HG03439 (cell line): ENCODE measurements at regions not wholly inside any gene's neighbourhood (a gene's known extent, or its start where the extent isn't known, plus 50 kb on each side); places are given as distances from the start of the nearest gene placed in this dataset.

Experiments used
- ATAC-seq: cut with Tn5 transposase; IDR thresholded peaks from one replicate; pipeline ENCODE4 v1.9.1; 2021; ENCODE audit warnings: mild to moderate bottlenecking, moderate library complexity; ENCODE audit not compliant: unreplicated experiment

DNA sequence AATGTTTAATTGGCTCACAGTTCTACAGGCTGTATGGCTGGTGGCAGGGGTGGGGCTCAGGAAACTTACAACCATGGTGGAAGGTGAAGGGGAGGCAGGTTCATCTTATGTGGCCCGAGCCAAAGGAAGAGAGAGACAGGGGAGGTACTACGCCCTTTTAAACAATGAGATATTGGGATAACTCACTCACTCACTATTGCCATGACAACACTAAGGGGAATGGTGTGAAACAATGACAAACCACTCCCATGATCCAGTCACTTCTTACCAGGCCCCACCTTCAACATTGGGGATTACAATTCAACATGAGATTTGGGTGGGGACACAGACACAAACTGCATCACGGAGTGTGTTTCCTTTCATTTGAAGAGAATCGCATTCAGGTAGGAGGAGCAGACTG lies 220.9 kb downstream of the GADD45G start:
- ATAC-seq = no peak

DNA sequence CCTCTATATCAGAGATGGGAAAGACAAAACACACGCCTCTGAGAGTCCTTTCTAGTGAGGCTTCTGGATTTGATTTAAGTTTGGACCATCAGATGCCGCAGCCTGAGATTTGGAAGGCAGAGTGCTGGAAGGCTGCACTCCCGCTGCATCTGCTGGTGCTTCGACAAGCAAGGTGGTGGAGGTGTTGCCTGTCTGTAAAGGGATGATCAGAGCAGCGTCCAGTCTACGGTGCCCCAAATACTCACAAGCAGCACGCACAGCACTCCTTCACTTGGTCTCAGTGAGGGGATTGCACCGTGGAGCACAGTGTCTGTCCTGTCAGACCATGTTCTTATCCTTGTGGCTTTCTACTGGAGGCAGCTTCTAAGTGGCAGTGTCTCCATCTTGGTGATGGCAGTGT lies 221.4 kb downstream of the GADD45G start:
- ATAC-seq = no peak

DNA sequence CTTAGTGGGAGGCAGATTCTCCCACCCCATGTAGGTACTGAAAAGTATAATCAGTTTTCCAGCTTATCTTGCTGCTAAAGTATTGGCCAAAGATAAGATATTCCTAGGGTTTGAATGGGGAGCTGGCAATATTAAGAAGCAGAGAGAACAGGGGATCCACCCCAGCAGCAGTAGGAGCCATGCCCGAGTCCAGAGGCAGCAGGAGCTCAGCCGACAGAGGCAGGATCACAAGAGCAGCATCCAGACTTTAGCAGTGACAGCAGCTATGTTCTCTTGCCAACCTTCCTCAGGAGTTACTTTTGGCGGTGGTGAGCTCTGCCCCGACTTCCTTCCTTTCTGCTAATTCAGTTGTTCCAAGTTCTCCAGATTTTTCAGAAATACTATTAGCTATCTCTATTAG lies 224.5 kb downstream of the GADD45G start:
- no peak for ATAC-seq

DNA sequence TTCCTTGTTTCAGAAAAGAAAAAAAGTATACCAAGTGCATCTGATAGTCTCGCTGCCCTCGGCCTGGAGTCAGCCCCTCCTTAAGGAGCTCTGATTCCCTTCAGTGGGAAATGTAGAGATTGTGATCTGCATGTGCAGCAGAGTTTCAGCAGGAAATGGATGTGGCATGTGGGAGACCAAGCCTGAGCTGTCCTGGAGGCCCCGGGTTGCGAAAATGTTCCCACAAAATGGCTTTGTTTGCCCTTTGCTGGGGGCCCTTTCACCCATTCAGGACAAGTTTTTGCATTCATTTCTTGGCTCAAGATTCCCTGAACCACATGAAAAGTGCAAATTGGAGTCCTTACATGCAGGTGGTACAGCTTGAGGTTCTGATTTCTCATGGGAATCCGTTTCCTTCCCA lies 230.9 kb downstream of the GADD45G start:
- no peak for ATAC-seq

DNA sequence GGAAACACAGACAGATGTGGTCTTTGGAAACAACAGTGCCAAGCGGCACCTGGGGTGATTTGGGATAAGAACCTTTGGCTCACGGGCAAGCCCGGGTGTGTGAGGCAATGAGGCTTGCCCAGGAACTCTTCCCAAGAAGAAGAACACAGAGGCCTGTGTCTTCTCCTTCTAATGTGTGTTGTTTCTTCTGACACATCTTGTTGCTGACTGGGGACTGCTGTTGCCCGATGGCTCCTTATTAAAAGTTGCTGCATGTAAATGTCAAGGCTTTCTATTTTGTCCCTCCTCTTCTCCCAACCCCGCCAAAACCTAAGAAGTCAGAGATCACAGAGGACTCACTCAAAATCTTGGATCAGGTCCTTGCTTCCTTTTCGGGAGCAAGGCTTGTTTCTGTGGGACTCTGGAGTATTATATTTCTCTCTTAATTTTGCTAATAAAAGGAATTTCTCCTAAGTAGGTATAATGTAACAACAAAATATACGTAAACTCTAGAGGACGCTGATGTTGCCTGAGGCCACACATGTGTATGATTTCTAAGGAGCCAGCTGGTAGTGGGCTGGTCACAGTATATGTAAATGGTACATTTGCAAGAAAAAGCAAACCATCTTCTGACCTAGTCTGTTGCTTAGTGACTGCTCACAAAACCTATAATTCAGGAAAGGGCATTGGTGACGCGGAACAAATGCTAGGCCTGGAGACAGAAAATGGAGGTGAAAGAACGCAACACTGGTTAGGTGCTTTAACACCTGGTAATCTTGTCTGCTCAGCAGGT lies 232.5 kb downstream of the GADD45G start:
- no peak for ATAC-seq

DNA sequence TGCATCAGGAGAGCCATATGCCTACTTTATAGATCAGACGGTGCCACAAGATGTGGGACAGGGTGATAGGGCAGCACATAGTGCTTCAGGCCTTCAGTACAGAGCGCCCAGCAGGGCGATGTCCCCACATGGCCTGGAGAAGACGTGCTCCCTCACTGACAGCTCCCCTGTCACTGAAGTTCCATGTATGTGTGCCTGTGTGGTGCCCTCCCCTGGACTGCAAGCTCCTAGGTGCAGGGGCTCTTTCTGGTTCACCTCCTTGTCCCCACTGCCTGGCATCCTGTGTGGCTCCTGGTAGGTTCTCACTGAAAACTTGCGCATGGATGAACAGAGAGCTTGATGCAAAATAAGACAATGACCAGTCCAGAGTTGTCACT lies 233.1 kb downstream of the GADD45G start:
- no peak for ATAC-seq

DNA sequence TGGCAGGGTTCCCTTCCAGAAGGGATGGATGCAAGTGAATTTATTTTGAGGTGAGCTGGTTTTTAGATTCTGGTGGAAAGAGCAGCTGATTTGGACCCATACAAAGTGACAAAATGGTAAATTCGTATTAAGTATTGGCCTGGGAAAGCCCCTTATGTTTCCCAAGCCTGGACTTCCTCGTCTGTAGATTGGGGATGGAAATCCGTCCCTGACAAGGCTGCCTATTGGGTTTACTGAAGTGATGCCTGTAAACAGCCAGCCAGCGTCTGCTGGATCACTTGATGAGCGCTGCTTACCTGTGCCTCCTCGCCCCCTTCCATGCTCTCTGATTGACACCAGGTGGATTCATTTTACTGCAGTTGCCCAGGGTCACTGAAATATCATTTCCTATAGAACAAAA lies 233.8 kb downstream of the GADD45G start:
- no peak for ATAC-seq

DNA sequence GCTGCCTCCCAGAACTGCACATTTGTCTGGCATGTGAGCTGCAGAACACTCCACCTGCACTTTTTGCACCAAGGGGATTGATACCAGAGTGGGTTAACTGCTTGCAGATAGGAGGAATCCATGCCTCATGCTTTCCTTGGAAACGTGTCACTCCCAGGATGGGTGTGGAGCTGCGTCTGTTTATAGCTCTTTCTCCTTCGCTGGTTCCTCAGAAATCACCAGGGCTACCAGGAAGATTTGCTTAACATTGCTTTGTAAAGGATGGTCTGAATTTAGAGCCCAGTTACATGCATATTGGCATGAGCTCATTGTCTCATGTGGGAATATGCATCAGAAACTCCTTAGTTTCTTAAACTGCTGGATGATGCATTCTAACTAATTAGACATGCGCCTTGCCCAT lies 234.6 kb downstream of the GADD45G start:
- ATAC-seq = no peak

DNA sequence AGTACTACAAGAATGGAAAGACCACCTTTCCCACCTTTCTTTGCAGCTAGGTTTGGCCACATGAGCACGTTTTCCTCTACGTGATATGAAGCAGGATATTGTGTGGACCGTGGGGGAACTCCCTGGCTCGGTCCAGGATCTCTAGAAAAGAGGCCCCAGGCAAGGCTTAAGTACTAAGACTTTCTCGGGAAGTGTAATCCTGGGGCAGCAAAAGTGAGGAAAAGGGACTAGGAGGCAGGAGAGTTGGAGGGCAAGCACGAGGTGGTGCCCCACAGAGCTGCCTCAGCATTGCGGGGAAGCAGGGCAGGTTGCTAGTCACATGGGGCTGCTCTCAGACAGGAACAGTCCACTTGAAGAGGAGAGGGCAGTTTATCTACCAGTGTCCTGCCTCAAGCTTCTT lies 235.1 kb downstream of the GADD45G start:
- no peak for ATAC-seq

DNA sequence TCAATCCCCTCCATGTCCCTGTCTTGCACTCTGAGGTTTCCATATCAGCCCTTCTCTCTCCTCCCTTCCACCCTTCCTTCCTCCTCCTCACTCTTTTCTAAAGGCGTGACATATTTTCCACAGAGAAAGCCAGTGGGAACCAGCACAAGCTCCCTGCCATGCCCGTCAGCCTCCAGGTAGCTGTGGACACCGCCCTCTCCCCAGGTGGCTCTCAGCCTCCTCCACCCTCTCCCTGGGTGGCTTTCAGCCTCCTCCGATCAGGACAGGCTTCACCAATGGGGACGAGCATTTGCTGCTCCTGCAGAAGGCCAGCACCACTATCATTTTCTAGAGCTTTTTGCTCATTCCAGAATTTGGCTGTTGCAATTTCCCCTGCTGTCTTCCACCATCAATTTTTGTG lies 236.6 kb downstream of the GADD45G start:
- ATAC-seq = no peak

DNA sequence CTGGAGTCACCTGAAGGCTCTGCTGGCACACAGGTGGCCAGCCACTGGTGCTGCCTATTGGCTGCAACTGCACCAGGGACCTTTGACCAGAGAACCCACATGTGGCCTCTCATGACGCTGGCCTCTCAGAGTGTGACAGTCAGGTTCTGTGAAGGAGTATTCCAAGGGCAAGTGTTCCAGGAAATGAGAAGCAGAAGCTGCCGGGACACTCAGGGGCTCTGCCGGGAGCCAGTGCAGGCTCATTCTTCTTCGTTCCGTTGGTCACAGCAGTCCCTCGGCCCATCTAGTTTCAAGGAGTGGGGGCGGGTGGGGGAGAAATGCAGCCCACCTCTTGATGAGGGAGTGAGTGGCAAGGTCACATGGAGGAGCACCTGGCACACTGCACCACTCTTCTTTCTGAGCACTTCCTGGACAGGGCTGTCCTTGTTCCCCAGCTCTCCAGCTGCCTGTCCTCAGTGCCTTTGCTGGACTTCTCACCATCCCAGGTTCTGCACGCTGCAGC lies 237.5 kb downstream of the GADD45G start:
- ATAC-seq = no peak

DNA sequence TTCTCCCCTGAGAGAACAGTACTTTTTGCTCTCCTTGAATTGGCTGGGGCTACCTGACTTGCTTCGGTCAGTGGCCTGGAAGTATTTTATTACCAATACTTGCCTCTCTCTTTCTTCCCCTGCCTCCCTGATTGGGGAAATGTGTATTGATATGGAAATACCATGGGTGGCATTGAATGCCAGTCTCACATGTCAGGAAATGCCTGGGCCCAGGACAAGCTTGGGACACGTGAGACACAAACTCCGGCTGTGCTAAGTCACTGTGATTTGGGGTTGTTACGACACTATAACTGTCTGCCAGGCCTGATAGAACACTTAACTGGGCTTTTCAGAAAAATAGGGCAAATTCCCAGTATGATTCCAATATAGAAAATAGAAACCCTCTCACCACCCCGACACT lies 238.3 kb downstream of the GADD45G start:
- ATAC-seq = no peak

DNA sequence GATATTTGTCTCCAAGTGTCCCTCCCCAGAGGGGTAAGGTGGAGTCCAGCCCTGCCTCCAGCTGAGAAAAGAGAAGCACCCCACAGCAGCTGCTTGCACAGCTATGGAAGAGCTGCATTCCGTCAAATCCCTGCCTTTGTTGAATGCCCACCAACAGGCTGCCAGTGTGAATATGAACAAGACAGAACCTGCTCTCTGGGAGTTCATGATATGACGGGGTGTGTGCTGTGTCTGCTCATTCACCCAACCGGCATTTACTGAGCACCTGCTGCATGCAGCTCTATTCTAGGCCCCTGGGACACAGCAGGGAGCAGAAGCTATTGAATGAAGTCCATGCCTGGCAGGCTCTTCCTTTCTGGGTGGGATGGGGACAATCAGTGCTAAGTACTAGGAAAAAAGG lies 238.8 kb downstream of the GADD45G start:
- no peak for ATAC-seq

DNA sequence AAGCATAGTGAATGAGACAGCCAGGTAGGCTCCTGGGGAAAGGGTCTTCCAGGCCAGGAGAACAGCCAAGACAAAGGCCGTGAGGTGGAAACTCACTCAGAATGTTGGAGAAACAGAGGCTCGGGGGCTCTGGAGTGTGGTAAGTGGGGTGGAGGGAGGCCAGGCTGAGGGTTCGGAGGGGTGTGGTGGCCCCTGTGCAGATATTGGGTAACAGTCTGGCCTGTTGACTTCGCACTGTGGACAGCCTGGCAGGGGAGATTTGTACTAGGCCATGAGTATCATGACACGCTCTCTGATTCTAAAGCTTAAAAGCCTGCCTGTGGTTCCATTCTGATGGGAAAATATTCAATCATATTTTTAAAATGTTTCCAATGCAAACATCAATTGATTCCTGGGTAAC lies 239.3 kb downstream of the GADD45G start:
- ATAC-seq = no peak

DNA sequence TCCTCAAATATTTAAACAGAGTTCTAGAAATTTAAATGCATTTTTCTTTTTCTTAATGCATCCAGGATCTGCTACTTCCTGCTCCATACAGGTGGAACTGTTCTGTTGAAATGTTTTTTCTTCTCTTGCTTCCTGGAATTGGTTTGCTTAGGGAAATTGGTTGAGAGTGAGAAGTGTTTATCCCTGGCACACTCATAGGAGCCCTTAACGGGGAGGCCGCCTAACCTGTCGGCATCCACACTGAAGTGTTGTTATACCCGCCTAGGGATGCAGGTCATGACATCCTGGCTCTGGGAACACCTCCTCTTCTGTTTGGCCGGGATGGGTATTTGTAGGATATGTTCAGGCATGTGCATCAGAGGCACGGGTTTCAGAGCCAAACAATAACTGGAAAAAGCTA lies 239.7 kb downstream of the GADD45G start:
- no peak for ATAC-seq

DNA sequence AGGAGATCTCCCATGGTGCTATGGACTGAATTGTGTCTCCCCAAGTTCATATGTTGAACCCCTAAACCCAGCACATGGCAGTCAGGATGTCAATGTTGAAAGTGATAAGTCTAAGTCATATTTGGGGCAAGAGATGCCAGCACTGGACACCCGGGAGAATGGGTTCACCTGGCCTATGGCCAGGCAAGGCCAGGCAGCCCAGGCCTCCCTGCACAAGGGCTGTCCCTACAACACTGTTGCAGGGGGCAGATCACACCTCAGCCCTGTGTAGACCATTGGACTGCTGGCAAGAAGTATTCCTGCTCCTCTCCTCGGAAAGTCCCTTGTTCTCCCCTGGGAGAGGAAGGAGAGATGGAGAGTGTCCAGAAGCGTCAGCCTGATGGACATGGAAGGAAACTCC lies 240.5 kb downstream of the GADD45G start:
- no peak for ATAC-seq

DNA sequence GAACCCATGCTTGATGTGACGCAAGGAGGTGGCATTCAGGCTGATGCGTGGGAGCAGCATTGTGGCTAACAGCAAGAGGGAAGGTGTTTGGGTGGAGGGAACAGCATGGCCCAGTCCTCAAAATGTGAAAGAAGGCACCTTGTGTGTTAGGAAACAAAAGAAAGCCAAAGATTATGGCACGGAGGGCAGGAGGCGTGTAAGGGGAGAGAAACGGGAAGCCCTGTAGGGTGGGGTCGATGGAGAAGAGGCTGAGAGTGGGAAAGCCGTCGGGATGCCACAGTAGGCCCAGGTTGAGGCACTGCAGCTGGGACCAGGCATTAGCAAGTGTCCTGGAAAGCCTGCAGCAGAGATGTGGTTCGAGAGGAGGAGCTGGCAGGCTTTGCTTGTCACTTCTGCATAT lies 241.1 kb downstream of the GADD45G start:
- no peak for ATAC-seq

DNA sequence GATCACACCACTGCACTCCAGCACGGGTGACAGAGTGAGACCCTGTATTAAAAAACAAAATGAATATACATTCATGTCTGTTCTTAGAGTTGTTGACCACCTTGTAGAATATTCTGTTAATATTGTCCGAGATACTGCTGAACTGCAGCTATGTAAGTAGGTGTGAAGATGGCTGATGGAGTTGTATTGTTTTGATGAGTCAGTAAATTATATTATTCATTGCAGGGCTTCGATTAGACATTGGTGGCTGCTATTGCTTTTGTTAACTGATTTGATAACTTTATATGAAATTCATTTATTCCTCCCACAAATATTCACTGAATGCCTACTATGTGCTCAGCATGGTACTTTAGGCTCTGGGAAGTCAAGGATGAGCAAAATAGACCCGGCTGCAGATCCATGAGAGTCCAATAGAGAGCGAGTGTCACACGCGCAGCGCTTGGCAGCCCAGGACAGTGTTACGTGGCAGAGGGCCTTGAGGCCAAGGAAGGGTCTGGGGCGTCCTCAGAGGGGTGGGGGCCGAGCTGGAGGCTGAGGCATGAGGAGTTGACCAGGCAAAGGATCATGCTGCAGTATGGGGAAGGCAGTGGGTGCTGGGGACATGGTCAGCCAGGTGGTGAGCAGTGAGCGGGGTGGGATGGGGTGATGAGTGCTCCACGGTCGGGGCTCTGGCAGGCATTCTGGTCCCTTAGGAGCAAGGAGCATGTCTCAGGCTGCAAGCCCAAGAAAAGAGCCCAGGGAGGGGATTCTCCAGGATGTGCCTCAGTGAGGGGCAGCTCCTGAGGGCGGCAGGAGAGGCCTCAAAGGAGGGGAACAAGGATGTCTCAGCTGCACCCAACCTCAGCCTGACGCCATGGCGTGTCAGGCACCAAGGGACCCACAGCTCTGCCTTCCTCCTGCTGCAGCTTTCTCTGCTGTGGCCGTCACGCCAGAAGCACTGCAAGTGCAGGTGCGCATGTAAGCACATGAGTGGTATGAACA lies 243.5 kb downstream of the GADD45G start:
- ATAC-seq = no peak

DNA sequence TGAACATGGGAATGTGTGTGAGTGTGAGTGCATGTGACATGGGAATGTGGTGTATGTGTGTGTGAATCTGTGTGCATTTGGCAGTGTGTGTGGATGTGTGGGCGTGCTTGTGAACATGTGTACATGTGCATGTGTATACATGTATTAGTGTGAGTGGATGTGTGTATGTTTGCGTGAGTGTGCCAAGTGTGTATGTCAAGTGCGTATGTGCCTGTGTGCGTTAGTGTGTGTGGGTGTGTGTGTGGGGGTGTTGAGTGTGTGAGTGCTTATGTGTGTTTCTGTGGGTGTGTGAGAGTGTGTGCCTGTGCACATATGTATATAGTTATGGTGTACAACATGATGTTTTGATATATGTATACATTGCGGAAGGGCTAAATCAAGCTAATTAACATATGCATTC lies 244.3 kb downstream of the GADD45G start:
- ATAC-seq = no peak

DNA sequence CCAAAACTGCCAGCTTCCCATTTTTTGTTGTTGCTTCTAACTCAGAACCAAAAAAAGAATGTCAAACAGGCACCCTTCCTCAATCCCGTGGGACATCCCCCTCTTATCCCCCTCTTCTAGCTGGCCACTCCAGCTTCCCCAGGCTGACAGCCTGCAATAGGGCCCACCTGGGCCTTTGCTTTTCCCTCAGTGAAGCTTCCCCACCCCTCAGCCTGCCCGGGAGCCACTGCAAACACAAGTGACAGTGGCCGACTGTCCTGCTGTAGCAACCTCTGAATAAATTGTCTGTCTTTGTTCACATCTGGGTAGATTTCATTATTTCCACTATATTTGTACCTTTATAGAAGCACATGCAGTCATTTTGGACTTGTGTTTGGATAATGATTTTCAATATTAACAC lies 245.3 kb downstream of the GADD45G start:
- ATAC-seq = no peak

DNA sequence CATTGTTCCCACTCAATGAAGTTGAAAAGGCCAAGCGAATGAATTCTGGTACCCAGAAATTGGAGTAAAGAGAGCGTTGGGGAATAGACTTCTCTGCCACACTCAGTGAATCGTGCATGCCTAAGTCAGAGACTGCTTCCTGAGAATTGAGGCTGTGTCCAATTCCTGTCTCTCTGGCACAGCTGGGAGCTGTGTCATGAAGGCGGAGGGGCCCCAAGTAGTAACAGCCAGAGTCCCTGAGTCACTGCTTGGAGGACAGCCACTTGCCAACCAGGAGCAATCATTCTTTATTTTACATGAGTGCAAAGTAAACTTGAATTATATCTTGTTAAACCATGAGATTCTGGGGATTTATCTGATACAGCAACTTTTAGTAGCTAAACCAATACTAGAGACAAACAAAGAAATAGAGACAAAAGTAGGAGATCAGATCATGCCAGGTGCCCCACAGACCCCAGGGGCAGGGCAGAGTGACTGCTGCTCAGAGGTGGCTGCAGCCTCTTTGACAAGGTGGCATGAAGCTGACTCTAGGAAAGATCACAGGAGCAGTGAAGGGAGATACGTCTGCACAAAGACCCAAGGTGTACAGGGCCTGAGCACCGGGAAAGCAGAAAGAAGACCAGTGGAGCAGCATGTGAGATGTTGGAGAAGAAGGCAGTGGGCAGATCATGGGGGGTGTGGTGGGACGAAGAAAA lies 246.0 kb downstream of the GADD45G start:
- ATAC-seq = no peak
